HG02970 (cell line): ENCODE measurements at regions not wholly inside any gene's neighbourhood (a gene's known extent, or its start where the extent isn't known, plus 50 kb on each side); places are given as distances from the start of the nearest gene placed in this dataset.
A peak's percentile ranks its signal among the peaks of the same experiment; 100 is the strongest.
"Not testable (repeated sequence)": the region's sequence is repeated elsewhere in the genome, so short reads cannot be mapped to it uniquely, and the experiment has no call there.

Experiments
- ATAC-seq: cut with Tn5 transposase; IDR thresholded peaks from one replicate; pipeline ENCODE4 v1.9.1; 2021; ENCODE audit warnings: mild to moderate bottlenecking, moderate library complexity, moderate number of reproducible peaks; ENCODE audit not compliant: unreplicated experiment, low FRiP score

GRCh38 chr6:97347111-97347510, 64.1 kb upstream of the MMS22L start:
- ATAC-seq: no peak

GRCh38 chr6:97361286-97361685, 78.3 kb upstream of the MMS22L start:
- ATAC-seq: no peak

GRCh38 chr6:97364327-97364726, 81.3 kb upstream of the MMS22L start:
- ATAC-seq: no peak

GRCh38 chr6:97382071-97382470, 99.1 kb upstream of the MMS22L start:
- not testable (repeated sequence) for ATAC-seq

GRCh38 chr6:97392735-97393134, 109.7 kb upstream of the MMS22L start:
- no peak for ATAC-seq

GRCh38 chr6:97394160-97394748, 111.2 kb upstream of the MMS22L start:
- no peak for ATAC-seq

GRCh38 chr6:97396880-97397279, 113.9 kb upstream of the MMS22L start:
- no peak for ATAC-seq

GRCh38 chr6:97399208-97399607, 116.2 kb upstream of the MMS22L start:
- no peak for ATAC-seq

- ATAC-seq: no peak
Measured at GRCh38 chr6:97401533-97401932, 118.5 kb upstream of the MMS22L start.

GRCh38 chr6:97405818-97406409, 122.9 kb upstream of the MMS22L start:
- ATAC-seq: no peak

- no peak for ATAC-seq
Measured at GRCh38 chr6:97406633-97407032, 123.6 kb upstream of the MMS22L start.

GRCh38 chr6:97411610-97412009, 128.6 kb upstream of the MMS22L start:
- ATAC-seq: no peak

GRCh38 chr6:97412511-97412910, 129.5 kb upstream of the MMS22L start:
- ATAC-seq: no peak

GRCh38 chr6:97422171-97422570, 139.2 kb upstream of the MMS22L start:
- no peak for ATAC-seq

GRCh38 chr6:97423190-97423589, 140.2 kb upstream of the MMS22L start:
- peak; percentile 47 for ATAC-seq

GRCh38 chr6:97427648-97428047, 144.6 kb upstream of the MMS22L start:
- ATAC-seq: peak; percentile 89

- no peak for ATAC-seq
Measured at GRCh38 chr6:97437087-97437486, 154.1 kb upstream of the MMS22L start.

- ATAC-seq: peak; percentile 64
Measured at GRCh38 chr6:97438011-97438671, 155.1 kb upstream of the MMS22L start.

GRCh38 chr6:97440590-97441176, 157.7 kb upstream of the MMS22L start:
- ATAC-seq: no peak

- ATAC-seq: no peak
Measured at GRCh38 chr6:97443408-97444080, 160.5 kb upstream of the MMS22L start.

- no peak for ATAC-seq
Measured at GRCh38 chr6:97445407-97445806, 162.4 kb upstream of the MMS22L start.
